VCaP (cell line): ENCODE measurements at regions not wholly inside any gene's neighbourhood (a gene's known extent, or its start where the extent isn't known, plus 50 kb on each side); places are given as distances from the start of the nearest gene placed in this dataset.
A peak's percentile ranks its signal among the peaks of the same experiment; 100 is the strongest.

Source experiments
- H3K27ac ChIP-seq: fragments of 450-650 bp; 2 replicates; pipeline ENCODE4 v1.5.1; 2017
- TF ChIP-seq, protein P1 (sequence below): fragments of 450-650 bp; conservative IDR thresholded peaks from 2 replicates; pipeline ENCODE4 v1.5.1; 2017; ENCODE audit warnings: mild to moderate bottlenecking, moderate library complexity

DNA sequence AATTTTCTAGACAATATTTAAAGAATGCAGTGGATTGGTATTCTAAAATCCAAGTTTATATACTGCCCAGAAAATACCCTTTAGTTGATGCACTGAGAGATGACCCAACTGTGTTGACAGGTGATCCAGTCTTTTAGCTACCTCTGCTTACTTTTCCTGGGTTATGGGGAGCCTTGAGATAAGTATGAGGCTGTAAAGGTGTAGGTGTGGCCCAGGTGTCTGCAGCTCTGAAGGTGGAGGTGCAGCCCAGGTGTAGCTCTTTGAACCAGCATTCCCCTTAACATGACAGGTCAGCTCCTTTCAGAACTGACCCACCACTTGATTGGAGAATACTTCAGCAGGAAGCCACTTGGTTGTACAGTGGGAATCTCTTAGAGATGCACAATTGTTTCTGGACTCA, 62.3 kb upstream of the ACSL3 start:
- TF ChIP-seq, protein P1, sequence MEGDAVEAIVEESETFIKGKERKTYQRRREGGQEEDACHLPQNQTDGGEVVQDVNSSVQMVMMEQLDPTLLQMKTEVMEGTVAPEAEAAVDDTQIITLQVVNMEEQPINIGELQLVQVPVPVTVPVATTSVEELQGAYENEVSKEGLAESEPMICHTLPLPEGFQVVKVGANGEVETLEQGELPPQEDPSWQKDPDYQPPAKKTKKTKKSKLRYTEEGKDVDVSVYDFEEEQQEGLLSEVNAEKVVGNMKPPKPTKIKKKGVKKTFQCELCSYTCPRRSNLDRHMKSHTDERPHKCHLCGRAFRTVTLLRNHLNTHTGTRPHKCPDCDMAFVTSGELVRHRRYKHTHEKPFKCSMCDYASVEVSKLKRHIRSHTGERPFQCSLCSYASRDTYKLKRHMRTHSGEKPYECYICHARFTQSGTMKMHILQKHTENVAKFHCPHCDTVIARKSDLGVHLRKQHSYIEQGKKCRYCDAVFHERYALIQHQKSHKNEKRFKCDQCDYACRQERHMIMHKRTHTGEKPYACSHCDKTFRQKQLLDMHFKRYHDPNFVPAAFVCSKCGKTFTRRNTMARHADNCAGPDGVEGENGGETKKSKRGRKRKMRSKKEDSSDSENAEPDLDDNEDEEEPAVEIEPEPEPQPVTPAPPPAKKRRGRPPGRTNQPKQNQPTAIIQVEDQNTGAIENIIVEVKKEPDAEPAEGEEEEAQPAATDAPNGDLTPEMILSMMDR = no peak
- H3K27ac ChIP-seq = peak overlapping the region; percentile 99

DNA sequence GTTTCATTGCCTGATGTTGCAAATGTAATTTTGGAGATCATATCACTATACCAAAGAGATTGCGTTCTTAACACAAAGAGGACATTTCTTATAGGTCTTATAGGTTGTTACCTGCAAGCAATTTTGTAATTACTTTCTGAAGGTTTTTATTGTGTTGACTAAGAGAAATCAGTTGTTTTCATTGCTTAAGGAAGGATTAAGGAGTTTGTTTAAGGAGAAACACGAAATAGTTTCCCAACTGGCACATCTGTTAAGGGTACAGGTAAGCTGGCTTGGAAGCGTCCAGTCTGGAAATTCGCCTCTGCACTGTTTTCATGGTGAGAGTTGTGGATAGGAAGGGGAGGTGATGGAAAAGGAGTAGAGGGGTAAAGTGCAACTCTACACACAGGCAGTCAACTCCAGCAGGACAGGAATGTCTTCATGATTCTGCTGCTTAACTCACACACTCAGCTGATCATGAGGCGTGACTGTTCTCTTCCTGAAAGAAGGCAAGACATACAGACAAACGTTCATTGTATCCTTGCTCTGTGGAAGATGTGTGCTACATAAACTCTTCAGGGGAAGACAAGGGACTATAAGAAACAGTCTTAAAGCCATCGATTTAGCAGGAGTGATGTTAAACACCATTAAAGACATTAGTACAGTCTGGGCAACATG, 61.4 kb upstream of the ACSL3 start:
- H3K27ac ChIP-seq = peak overlapping the region; percentile 99
- TF ChIP-seq, protein P1 = no peak

DNA sequence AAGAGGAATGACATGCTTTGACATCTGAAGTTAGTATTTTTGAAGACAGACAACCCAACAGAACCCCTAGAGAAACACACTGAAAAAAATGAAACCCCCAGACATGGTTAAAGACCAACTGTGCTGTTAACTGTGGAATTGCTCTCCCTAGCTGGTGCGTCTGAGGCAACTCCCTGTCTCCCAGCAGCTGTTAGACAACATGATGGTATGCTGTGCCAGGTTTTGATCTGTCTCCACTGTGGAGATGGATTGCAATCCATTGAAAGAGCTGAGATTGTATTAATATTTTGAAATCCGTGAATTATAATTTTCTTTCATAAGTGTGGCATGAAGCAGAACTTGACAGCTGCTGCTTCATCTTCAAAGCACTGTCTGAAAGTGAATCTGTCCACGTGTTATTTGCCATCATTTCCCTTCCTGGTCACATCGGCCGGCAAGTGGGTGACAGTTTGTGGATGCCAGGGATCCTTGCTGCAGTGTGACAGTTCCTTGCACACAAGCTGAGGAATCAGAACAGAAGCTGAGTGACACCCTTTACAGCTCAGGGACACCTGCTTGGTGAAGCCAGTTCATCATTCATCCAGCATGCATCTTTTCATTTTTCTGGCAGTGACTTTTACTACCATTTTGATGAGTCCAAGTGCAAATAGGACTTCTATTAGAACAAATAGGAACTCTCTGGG, 58.2 kb upstream of the ACSL3 start:
- H3K27ac ChIP-seq = peak overlapping the region; percentile 45
- TF ChIP-seq, protein P1 = no peak

DNA sequence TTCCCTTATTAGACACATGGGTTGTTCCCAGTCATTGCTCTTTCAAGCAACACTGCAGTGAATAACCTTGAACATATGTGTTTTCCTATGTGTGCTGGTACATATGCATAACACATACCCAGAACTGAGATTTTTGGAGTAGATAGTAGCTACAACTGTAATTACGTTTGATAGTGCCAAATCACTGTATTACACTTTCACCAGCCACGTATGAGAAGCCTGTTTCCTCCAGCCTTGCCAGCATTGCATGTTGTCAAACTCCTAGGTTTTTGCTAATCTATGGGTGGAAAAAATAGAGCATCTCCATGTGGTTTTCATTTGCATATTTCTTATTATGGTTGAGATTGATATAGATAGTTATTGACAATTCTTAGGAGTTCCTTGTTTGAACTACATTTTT, 56.5 kb upstream of the ACSL3 start:
- TF ChIP-seq, protein P1 = no peak
- peak overlapping the region; percentile 45 for H3K27ac ChIP-seq

DNA sequence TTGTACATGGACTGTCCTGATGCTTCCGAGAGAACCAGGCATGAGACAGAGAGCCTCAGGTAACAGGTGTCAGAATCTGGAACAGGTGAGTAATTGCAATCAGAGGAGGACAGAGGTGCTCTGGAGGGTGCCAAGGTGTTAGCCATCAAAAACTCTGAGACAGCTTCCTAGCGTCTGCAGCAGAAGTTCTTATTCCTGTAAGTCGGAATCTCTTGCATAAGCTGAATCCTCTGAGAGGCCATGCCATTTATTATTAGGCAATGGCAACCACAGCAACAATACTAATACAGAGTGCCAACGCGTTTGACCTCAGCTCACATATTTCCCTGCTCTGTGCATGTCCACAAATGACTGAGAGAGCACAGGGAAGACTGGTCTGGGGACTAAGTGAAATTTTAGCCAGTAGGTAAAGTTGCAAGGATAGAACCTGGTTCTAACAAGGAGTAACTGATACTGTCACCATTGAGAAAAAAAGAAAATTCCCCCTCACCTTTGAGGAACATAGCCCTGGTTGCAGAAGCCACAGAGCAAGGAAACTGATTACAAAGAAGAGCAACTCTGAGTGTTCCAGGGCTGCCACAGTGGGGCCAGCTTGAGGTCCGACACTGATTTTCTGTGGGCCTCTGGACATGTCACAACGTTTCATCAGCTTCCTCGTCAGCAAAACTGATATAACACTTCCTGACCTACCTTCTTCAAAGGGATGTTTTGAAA, 55.1 kb upstream of the ACSL3 start:
- peak overlapping the region; percentile 46; the same call in 1 of the 2 replicates for H3K27ac ChIP-seq
- TF ChIP-seq, protein P1 = no peak

DNA sequence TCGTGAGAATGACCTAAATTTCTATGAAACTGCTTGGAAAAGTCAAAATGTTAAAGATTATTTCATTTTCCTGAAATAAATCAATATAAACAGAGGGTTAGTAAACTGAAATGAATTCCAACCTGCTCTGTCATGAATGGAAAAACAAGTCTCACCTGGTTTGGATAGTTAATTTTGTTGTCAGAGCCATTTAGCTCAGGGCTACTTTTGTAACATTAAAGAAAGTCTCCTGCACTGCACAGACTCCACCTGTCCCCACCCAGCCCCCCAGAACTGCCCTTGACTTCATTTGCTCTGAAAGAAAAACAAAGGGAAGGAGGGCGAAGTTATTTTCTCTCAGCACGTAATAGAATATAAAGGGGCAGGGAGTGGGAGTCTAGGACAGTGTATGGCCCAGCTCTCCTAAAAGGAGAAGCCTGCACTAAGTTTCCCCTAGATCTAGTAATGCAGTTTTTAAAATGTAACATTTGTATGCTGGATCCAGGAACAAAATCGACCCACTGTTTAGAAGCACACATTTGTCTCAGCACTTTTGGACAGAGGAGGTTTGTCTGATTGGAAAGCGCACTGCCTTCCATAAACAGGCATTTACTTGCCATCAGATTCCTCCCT, 54.2 kb upstream of the ACSL3 start:
- TF ChIP-seq, protein P1 = no peak
- peak overlapping the region; percentile 46 for H3K27ac ChIP-seq

DNA sequence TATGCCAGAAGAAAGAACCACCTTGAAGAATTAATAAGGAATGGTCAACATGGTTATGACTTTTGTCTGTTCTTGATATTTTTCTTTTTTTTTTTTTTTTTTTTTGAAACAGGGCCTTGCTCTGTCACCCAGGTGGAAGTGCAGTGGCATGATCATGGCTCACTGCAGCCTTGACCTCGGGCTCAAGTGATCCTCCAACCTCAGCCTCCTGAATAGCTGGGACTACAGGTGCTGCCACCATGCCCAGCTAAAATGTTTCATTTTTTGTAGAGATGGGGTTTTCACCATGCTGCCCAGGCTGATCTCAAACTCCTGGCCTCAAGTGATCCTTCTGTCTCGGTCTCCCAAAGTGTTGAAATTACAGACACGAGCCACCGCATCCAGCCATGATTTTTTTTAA, 53.4 kb upstream of the ACSL3 start:
- TF ChIP-seq, protein P1 = no peak
- H3K27ac ChIP-seq = peak overlapping the region; percentile 46
